ENCODE measurements at regions not wholly inside any gene's neighbourhood (a gene's known extent, or its start where the extent isn't known, plus 50 kb on each side); places are given as distances from the start of the nearest gene placed in this dataset.

GRCh38 chr3:20511863-20512505, 326.0 kb upstream of the SGO1 start:
- no peak overlapping the region for H3K4me3 ChIP-seq (ENCODE audit: low read depth, low read length)
- peak; percentile 57 for TF ChIP-seq CTCF (IDR thresholded peaks at IDR 0.05; ENCODE audit: low read depth, low read length)
- TF ChIP-seq MYC (IDR thresholded peaks at IDR 0.05; ENCODE audit: low read depth, low read length): no peak
- no peak for TF ChIP-seq MAX (IDR thresholded peaks at IDR 0.05; ENCODE audit: low read depth, low read length)
- no peak for TF ChIP-seq POLR2A (IDR thresholded peaks at IDR 0.05; ENCODE audit: extremely low read depth, insufficient read length)
- peak; percentile 52 for DNase-seq (ENCODE audit: low read depth)

DNA sequence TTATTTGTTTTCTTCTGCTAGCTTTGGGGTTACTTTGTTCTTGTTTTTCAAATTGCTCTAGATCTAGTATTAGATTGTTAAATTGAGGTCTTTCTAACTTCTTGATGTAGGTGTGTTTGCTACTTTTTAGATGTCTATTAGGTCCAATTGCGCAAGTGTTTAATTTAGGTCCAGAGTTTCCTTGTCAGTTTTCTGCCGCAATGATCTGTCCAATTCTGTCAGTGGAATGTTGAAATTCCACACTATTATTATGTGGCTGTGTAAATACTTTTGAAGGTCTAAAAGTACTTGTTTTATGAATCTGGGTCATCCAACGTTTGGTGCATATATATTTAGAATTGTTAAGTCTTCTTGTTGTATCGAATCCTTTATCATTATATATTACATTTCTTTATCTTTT, 324.4 kb upstream of the SGO1 start:
- no peak overlapping the region for H3K4me3 ChIP-seq (ENCODE audit: low read depth, low read length)
- DNase-seq (ENCODE audit: low read depth): no peak
- TF ChIP-seq MYC (IDR thresholded peaks at IDR 0.05; ENCODE audit: low read depth, low read length) (no peak), CTCF (IDR thresholded peaks at IDR 0.05; ENCODE audit: low read depth, low read length) (no peak), MAX (IDR thresholded peaks at IDR 0.05; ENCODE audit: low read depth, low read length) (no peak), POLR2A (IDR thresholded peaks at IDR 0.05; ENCODE audit: extremely low read depth, insufficient read length) (no peak)

GRCh38 chr3:20503394-20504082, 317.5 kb upstream of the SGO1 start:
- H3K4me3 ChIP-seq (ENCODE audit: low read depth, low read length): no peak overlapping the region
- no peak for DNase-seq (ENCODE audit: low read depth)
- TF ChIP-seq CTCF (IDR thresholded peaks at IDR 0.05; ENCODE audit: low read depth, low read length) (no peak), MAX (IDR thresholded peaks at IDR 0.05; ENCODE audit: low read depth, low read length) (no peak), POLR2A (IDR thresholded peaks at IDR 0.05; ENCODE audit: extremely low read depth, insufficient read length) (no peak), MYC (IDR thresholded peaks at IDR 0.05; ENCODE audit: low read depth, low read length) (no peak)

- H3K4me3 ChIP-seq (ENCODE audit: low read depth, low read length): no peak overlapping the region
- DNase-seq (ENCODE audit: low read depth): no peak
- TF ChIP-seq MAX (IDR thresholded peaks at IDR 0.05; ENCODE audit: low read depth, low read length) (no peak), MYC (IDR thresholded peaks at IDR 0.05; ENCODE audit: low read depth, low read length) (no peak), POLR2A (IDR thresholded peaks at IDR 0.05; ENCODE audit: extremely low read depth, insufficient read length) (no peak), CTCF (IDR thresholded peaks at IDR 0.05; ENCODE audit: low read depth, low read length) (no peak)
These were observed 305.0 kb upstream of the SGO1 start for GRCh38 chr3:20490996-20491395.

DNA sequence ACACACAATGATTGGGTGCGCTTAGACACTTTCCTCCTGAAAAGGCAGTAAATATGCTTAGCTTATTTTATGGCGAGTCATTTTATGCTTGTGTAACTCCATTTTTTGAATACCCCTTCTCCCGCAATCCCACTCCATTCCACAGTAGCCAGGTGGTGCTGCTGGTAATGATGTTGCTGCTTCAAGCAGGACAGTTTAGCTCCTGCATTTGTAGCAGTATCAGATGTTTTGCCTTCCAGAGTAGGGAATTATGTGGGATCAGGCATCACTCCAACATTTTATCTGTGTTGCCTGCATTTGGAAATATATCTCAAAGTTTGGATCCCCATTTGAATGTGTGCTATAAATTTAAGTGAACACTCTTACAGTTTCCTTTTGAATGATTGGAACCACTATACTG, 302.1 kb upstream of the SGO1 start:
- no peak overlapping the region for H3K4me3 ChIP-seq (ENCODE audit: low read depth, low read length)
- TF ChIP-seq MYC (IDR thresholded peaks at IDR 0.05; ENCODE audit: low read depth, low read length): no peak
- no peak for TF ChIP-seq MAX (IDR thresholded peaks at IDR 0.05; ENCODE audit: low read depth, low read length)
- no peak for TF ChIP-seq CTCF (IDR thresholded peaks at IDR 0.05; ENCODE audit: low read depth, low read length)
- no peak for TF ChIP-seq POLR2A (IDR thresholded peaks at IDR 0.05; ENCODE audit: extremely low read depth, insufficient read length)
- no peak for DNase-seq (ENCODE audit: low read depth)

Data from NB4 (cell line).